H9 (cell line): ENCODE measurements at regions not wholly inside any gene's neighbourhood (a gene's known extent, or its start where the extent isn't known, plus 50 kb on each side); places are given as distances from the start of the nearest gene placed in this dataset.

Experiments used
- DNase-seq: peaks from one replicate; pipeline ENCODE4 v3.0.0-alpha.2; 2017
- H2AFZ ChIP-seq: one replicate; pipeline ENCODE4 v1.6.1; 2013; ENCODE audit warnings: mild to moderate bottlenecking, low read length, control low read depth, moderate library complexity
- H2AK5ac ChIP-seq: 2 replicates; pipeline ENCODE4 v1.6.1; 2013; ENCODE audit warnings: low read length, control low read depth, mixed read lengths; ENCODE audit not compliant: insufficient read length
- H2BK120ac ChIP-seq: one replicate; pipeline ENCODE4 v1.6.1; 2013; ENCODE audit warnings: low read depth, mild to moderate bottlenecking, low read length, control low read depth, inconsistent platforms; ENCODE audit not compliant: poor library complexity, severe bottlenecking
- H2BK12ac ChIP-seq: 2 replicates; pipeline ENCODE4 v1.6.1; 2013; ENCODE audit warnings: low read length, control low read depth, mixed read lengths, low read depth; ENCODE audit not compliant: insufficient read length
- H2BK15ac ChIP-seq: 2 replicates; pipeline ENCODE4 v1.6.1; 2013; ENCODE audit warnings: low read depth, low read length, control low read depth
- H2BK20ac ChIP-seq: one replicate; pipeline ENCODE4 v1.6.1; 2013; ENCODE audit warnings: low read depth, mild to moderate bottlenecking, low read length, control low read depth, inconsistent platforms; ENCODE audit not compliant: poor library complexity, severe bottlenecking
- H2BK5ac ChIP-seq: 2 replicates; pipeline ENCODE4 v1.6.1; 2013; ENCODE audit warnings: low read length, control low read depth, mixed read lengths; ENCODE audit not compliant: insufficient read length
- H3K14ac ChIP-seq: 2 replicates; pipeline ENCODE4 v1.6.1; 2013; ENCODE audit warnings: low read length, control low read depth; ENCODE audit not compliant: insufficient read depth
- H3K18ac ChIP-seq: 2 replicates; pipeline ENCODE4 v1.6.1; 2013; ENCODE audit warnings: low read depth, mild to moderate bottlenecking, mixed read lengths, low read length, control low read depth; ENCODE audit not compliant: insufficient read length
- H3K23ac ChIP-seq: 2 replicates; pipeline ENCODE4 v1.6.1; 2013; ENCODE audit warnings: low read length, control low read depth, mixed read lengths, low read depth; ENCODE audit not compliant: insufficient read length
- H3K23me2 ChIP-seq: 2 replicates; pipeline ENCODE4 v1.6.1; 2013; ENCODE audit warnings: low read depth, mild to moderate bottlenecking, mixed read lengths, low read length, control low read depth; ENCODE audit not compliant: insufficient read length, poor library complexity, severe bottlenecking
- H3K27ac ChIP-seq: 2 replicates; pipeline ENCODE4 v1.5.1; 2013; ENCODE audit warnings: low read length, control low read depth, mixed read lengths, low read depth; ENCODE audit not compliant: insufficient read length
- H3K27me3 ChIP-seq: 2 replicates; pipeline ENCODE4 v1.6.1; 2013; ENCODE audit warnings: low read length, control low read depth, inconsistent platforms; ENCODE audit not compliant: insufficient read depth
- H3K4ac ChIP-seq: 2 replicates; pipeline ENCODE4 v1.6.1; 2013; ENCODE audit warnings: low read depth, mild to moderate bottlenecking, control low read depth, inconsistent platforms, low read length, moderate library complexity
- H3K4me1 ChIP-seq: 2 replicates; pipeline ENCODE4 v1.6.1; 2013; ENCODE audit warnings: low read length, control low read depth, inconsistent platforms; ENCODE audit not compliant: insufficient read depth
- H3K4me2 ChIP-seq: 2 replicates; pipeline ENCODE4 v1.6.1; 2013; ENCODE audit warnings: low read length, control low read depth, mixed read lengths; ENCODE audit not compliant: insufficient read length, insufficient read depth
- H3K56ac ChIP-seq: 2 replicates; pipeline ENCODE4 v1.6.1; 2013; ENCODE audit warnings: low read depth, mild to moderate bottlenecking, mixed read lengths, low read length, control low read depth; ENCODE audit not compliant: insufficient read length
- H3K79me1 ChIP-seq: 2 replicates; pipeline ENCODE4 v1.6.1; 2013; ENCODE audit warnings: low read depth, mild to moderate bottlenecking, moderate library complexity, low read length, control low read depth, inconsistent platforms; ENCODE audit not compliant: insufficient read depth, poor library complexity, severe bottlenecking
- H3K79me2 ChIP-seq: 2 replicates; pipeline ENCODE4 v1.6.1; 2013; ENCODE audit warnings: low read length, control low read depth, inconsistent platforms; ENCODE audit not compliant: insufficient read depth
- H3K9ac ChIP-seq: 2 replicates; pipeline ENCODE4 v1.6.1; 2013; ENCODE audit warnings: low read length, control low read depth, mixed read lengths; ENCODE audit not compliant: insufficient read length; ENCODE audit errors: extremely low read depth
- H3K9me3 ChIP-seq: one replicate; pipeline ENCODE4 v1.6.1; 2013; ENCODE audit warnings: low read depth, low read length, inconsistent platforms; ENCODE audit not compliant: control insufficient read depth
- H3T11ph ChIP-seq: one replicate; pipeline ENCODE4 v1.6.1; 2013; ENCODE audit warnings: mild to moderate bottlenecking, low read length, control low read depth, inconsistent platforms
- H4K20me1 ChIP-seq: one replicate; pipeline ENCODE4 v1.6.1; 2013; ENCODE audit not compliant: control insufficient read depth, insufficient read length, insufficient read depth
- H4K5ac ChIP-seq: 2 replicates; pipeline ENCODE4 v1.6.1; 2013; ENCODE audit warnings: low read depth, mild to moderate bottlenecking, mixed read lengths, low read length, control low read depth; ENCODE audit not compliant: insufficient read length
- H4K8ac ChIP-seq: replicated peaks from 2 replicates; pipeline ENCODE4 v1.6.1; 2013; ENCODE audit warnings: low read length, control low read depth, mixed read lengths, low read depth; ENCODE audit not compliant: insufficient read length
- H4K91ac ChIP-seq: 2 replicates; pipeline ENCODE4 v1.6.1; 2013; ENCODE audit warnings: low read depth, mild to moderate bottlenecking, moderate library complexity, mixed read lengths, low read length, control low read depth; ENCODE audit not compliant: insufficient read length
- H3K27ac Mint-ChIP-seq, 3 experiments: 2 replicates in 2 of 3; 3 replicates in 1 of 3; pipeline ENCODE4 v1.8.0; 2020 to 2021; ENCODE audit warnings: mixed read lengths in 3 of 3, mild to moderate bottlenecking in 1 of 3, moderate library complexity in 1 of 3
- H3K27me3 Mint-ChIP-seq: 2 replicates; pipeline ENCODE4 v1.8.0; 2021; ENCODE audit warnings: low read depth, mild to moderate bottlenecking, moderate library complexity, mixed read lengths
- H3K36me3 Mint-ChIP-seq, 3 experiments: 2 replicates in 2 of 3; 3 replicates in 1 of 3; pipeline ENCODE4 v1.8.0; 2020 to 2021; ENCODE audit warnings: low read depth in 3 of 3, mixed read lengths in 3 of 3; ENCODE audit not compliant: insufficient read depth in 1 of 3
- H3K4me1 Mint-ChIP-seq, 2 experiments: 2 replicates each; pipeline ENCODE4 v1.8.0; 2020; ENCODE audit warnings: mixed read lengths in 2 of 2
- H3K4me3 Mint-ChIP-seq, 2 experiments: 2 replicates in 1 of 2; 3 replicates in 1 of 2; pipeline ENCODE4 v1.8.0; 2020 to 2021; ENCODE audit warnings: mild to moderate bottlenecking in 2 of 2, mixed read lengths in 2 of 2, moderate library complexity in 1 of 2
- H3K9me3 Mint-ChIP-seq, 2 experiments: 2 replicates in 1 of 2; 3 replicates in 1 of 2; pipeline ENCODE4 v1.8.0; 2020; ENCODE audit warnings: mild to moderate bottlenecking in 2 of 2, mixed read lengths in 2 of 2, moderate library complexity in 1 of 2
- TF ChIP-seq, protein P1 (sequence below): fragments of 200-600 bp; sonication (generic); conservative IDR thresholded peaks from 3 replicates; pipeline ENCODE4 v1.8.0; 2021; ENCODE audit warnings: antibody characterized with exemption, mild to moderate bottlenecking

DNA sequence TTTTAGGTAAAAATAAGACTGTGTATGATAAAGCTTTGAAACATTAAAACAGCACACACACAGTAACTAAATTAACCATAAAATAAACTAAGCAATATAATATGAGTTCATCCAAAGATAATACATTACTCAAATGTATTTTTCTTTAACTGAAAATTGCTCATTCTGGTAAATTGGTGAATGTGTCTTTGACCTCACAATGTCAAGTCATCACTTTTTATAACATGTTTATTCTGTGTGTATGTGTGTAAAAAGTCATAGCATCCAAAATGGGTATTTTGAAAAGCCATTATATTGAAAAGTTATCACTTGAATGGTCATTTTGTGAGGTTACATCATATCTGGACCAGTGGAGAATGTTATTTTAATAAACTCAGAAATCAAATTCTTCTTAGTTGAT, 724.6 kb downstream of the ADGRL2 start:
- H3K27me3 ChIP-seq = no peaks in the 10 kb centered on the region

More for the DNA sequence above, 724.6 kb downstream of the ADGRL2 start:
- Histone ChIP-seq H3K56ac (no peak overlapping the region), H3K4me1 (no peaks in the 10 kb centered on the region), H3K18ac (no peak overlapping the region), H2BK120ac (no peak overlapping the region), H4K5ac (no peak overlapping the region), H4K8ac (no peak overlapping the region), H2AFZ (no peak overlapping the region), H3K4ac (no peak overlapping the region), H3K79me2 (no peaks in the 10 kb centered on the region), H3K23ac (no peak overlapping the region), H2BK12ac (no peak overlapping the region), H4K20me1 (no peaks in the 10 kb centered on the region), H3K9me3 (no peaks in the 10 kb centered on the region), H4K91ac (no peak overlapping the region), H3K79me1 (no peaks in the 10 kb centered on the region), H3K4me2 (no peak overlapping the region), H3K14ac (no peak overlapping the region), H2BK20ac (no peak overlapping the region), H3T11ph (no peak overlapping the region), H3K23me2 (no peaks in the 10 kb centered on the region), H3K9ac (no peak overlapping the region), H2BK5ac (no peak overlapping the region), H2AK5ac (no peak overlapping the region), H3K27ac (no peak overlapping the region), H2BK15ac (no peak overlapping the region)
- Mint-ChIP-seq H3K27ac (no peak overlapping the region), H3K4me3 (no peak overlapping the region), H3K27me3 (no peaks in the 10 kb centered on the region), H3K9me3 (peaks cover 2 to 6% of the 10 kb centered on the region in 2 experiments), H3K4me1 (no peaks in the 10 kb centered on the region), H3K36me3 (no peaks in the 10 kb centered on the region)
- no peak for DNase-seq
- TF ChIP-seq, protein P1, sequence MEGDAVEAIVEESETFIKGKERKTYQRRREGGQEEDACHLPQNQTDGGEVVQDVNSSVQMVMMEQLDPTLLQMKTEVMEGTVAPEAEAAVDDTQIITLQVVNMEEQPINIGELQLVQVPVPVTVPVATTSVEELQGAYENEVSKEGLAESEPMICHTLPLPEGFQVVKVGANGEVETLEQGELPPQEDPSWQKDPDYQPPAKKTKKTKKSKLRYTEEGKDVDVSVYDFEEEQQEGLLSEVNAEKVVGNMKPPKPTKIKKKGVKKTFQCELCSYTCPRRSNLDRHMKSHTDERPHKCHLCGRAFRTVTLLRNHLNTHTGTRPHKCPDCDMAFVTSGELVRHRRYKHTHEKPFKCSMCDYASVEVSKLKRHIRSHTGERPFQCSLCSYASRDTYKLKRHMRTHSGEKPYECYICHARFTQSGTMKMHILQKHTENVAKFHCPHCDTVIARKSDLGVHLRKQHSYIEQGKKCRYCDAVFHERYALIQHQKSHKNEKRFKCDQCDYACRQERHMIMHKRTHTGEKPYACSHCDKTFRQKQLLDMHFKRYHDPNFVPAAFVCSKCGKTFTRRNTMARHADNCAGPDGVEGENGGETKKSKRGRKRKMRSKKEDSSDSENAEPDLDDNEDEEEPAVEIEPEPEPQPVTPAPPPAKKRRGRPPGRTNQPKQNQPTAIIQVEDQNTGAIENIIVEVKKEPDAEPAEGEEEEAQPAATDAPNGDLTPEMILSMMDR = no peak
